Naive thymus-derived CD8-positive, alpha-beta T cell (primary cell): ENCODE measurements at regions not wholly inside any gene's neighbourhood (a gene's known extent, or its start where the extent isn't known, plus 50 kb on each side); places are given as distances from the start of the nearest gene placed in this dataset.

Experiments used
- ATAC-seq, 2 donors: fragments of 150-1000 bp; cut with Tn5 transposase in 1 of 2; sonication (Bioruptor Pico), chemical (Tn5 transposase) in 1 of 2; 1 replicate in 1 of 2; 2 replicates in 1 of 2; pipeline ENCODE4 v1.10.0; 2021; ENCODE audit warnings: mild to moderate bottlenecking in 2 of 2, moderate library complexity in 2 of 2
- POLR2A ChIA-PET: fragments of 350-600 bp; sonication (Branson Sonifier 250); formaldehyde crosslinking; loops from one replicate; lab custom pipeline; 2021; ENCODE audit warnings: antibody characterized with exemption; lab: Charles Lee
- DNase-seq, 10 donors: peaks; one replicate each; pipeline versions ENCODE4 v3.0.0 to v3.0.0-alpha.2; 2020 to 2022
- H3K27ac Mint-ChIP-seq, 10 donors: one replicate each; pipeline ENCODE4 v1.8.0; 2020 to 2022; ENCODE audit warnings: mild to moderate bottlenecking in 10 of 10, mixed read lengths in 10 of 10, moderate library complexity in 4 of 10, inconsistent platforms in 1 of 10
- H3K27me3 Mint-ChIP-seq, 5 donors: one replicate each; pipeline ENCODE4 v1.8.0; 2021 to 2022; ENCODE audit warnings: mixed read lengths in 5 of 5
- H3K36me3 Mint-ChIP-seq, 3 donors: one replicate each; pipeline ENCODE4 v1.8.0; 2020 to 2022; ENCODE audit warnings: mixed read lengths in 3 of 3, mild to moderate bottlenecking in 2 of 3, inconsistent platforms in 1 of 3
- H3K4me1 Mint-ChIP-seq, 4 donors: one replicate each; pipeline ENCODE4 v1.8.0; 2021 to 2022; ENCODE audit warnings: mixed read lengths in 4 of 4
- H3K4me3 Mint-ChIP-seq, 10 donors: one replicate each; pipeline ENCODE4 v1.8.0; 2020 to 2022; ENCODE audit warnings: mild to moderate bottlenecking in 10 of 10, mixed read lengths in 10 of 10, moderate library complexity in 6 of 10, inconsistent platforms in 1 of 10
- H3K9me3 Mint-ChIP-seq, 9 donors: one replicate each; pipeline ENCODE4 v1.8.0; 2020 to 2022; ENCODE audit warnings: mixed read lengths in 9 of 9, mild to moderate bottlenecking in 3 of 9, inconsistent platforms in 1 of 9, moderate library complexity in 1 of 9

DNA sequence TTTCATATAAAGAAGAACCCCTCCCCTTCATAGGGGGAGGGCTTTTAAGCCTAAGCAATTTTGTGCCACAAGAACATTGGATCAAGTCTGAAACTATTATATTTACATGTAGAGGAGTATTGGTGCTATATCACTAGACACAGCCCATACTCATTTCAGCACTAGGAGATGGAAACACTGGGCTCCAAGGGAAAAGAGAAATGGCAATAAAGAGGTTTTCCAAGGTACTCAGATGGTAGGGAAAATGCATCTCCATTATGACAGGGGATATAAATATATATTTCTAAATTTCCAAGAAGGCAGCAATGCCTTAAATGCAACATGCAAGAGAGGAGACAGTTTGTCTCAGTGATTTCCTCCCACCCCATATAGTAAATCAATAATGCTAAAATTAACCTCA, 209.0 kb downstream of the RAB38 start:
- ATAC-seq = no peak
- POLR2A ChIA-PET = no interaction called here
- Mint-ChIP-seq H3K27ac (no peak overlapping the region), H3K36me3 (no peaks in the 10 kb centered on the region), H3K4me1 (no peaks in the 10 kb centered on the region), H3K4me3 (no peak overlapping the region), H3K9me3 (no peaks in the 10 kb centered on the region), H3K27me3 (peaks cover 0 to 10% (median 3%) of the 10 kb centered on the region in 5 donors)
- no peak for DNase-seq

DNA sequence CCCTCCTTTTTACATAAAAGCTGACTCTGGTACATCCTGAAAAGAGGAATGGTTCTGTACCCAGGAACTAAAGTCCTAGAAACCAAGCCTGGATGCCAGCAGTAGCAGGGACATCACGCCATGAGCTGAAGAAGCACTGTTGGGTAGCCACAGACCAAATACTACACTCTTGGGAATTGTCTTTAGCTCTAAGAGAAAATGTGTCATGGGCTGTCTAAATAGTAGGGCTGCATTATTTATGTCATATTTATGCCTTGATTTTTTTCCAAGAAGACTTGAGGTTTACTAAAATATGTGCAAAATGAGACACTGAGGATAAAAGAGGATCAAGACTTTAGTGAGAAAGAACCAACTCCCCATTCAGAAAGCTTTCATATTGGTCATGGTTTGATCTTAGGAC, 213.6 kb downstream of the RAB38 start:
- DNase-seq (no peak), ATAC-seq (no peak)
- Mint-ChIP-seq H3K36me3 (no peaks in the 10 kb centered on the region), H3K4me1 (no peaks in the 10 kb centered on the region), H3K27ac (no peak overlapping the region), H3K27me3 (peaks cover 0 to 19% (median 1%) of the 10 kb centered on the region in 5 donors), H3K4me3 (no peak overlapping the region), H3K9me3 (no peaks in the 10 kb centered on the region)
- POLR2A ChIA-PET = no interaction called here

DNA sequence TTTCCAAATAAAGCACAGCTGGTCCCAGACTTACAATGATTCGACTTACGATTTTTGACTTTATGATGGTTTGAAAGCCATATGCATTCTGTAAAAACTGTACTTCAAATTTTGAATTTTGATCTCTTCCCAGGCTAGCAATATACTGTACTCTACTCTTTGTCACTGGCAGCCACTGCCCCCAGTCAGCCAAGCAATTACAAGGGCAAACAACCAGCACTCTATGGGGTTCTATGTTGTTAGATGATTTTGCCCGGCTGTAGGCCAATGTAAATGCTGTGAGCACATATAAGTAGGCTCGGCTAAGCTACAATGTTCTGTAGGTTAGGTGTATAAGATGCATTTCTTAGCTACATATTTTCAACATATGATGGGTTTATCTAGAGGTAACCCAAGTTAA, 217.3 kb downstream of the RAB38 start:
- H3K27ac Mint-ChIP-seq = no peak overlapping the region
- H3K27me3 Mint-ChIP-seq = peaks cover 0 to 19% (median 3%) of the 10 kb centered on the region in 5 donors
- DNase-seq (no peak), ATAC-seq (no peak)
- no peaks in the 10 kb centered on the region for H3K4me1 Mint-ChIP-seq
- POLR2A ChIA-PET = no interaction called here
- H3K9me3 Mint-ChIP-seq = no peaks in the 10 kb centered on the region
- H3K36me3 Mint-ChIP-seq = no peaks in the 10 kb centered on the region
- no peak overlapping the region for H3K4me3 Mint-ChIP-seq

DNA sequence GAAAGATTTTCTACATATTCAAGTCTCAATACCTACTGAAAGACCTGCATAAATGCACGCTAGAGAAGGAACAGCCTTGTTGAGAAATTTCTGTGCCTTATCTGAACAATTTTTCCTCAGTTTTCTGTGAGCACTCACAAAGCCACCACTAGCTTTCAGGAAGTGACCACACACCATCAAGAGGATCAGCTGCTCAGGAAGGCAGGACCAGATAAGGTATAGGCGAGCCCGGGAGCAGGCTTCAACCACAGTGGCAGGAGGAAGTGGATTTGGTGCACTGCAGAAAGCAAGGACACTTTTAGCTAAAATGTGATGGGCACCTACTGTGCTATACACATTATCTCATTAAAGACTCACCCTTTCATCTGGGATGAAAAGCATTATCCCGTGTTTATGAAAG, 220.8 kb downstream of the RAB38 start:
- Mint-ChIP-seq H3K4me3 (no peak overlapping the region), H3K27ac (no peak overlapping the region), H3K9me3 (peaks cover 0 to 2% (median 0%) of the 10 kb centered on the region in 9 donors), H3K36me3 (no peaks in the 10 kb centered on the region), H3K27me3 (peaks cover 2 to 25% (median 15%) of the 10 kb centered on the region in 5 donors), H3K4me1 (no peaks in the 10 kb centered on the region)
- POLR2A ChIA-PET = no interaction called here
- ATAC-seq = no peak
- DNase-seq = no peak

DNA sequence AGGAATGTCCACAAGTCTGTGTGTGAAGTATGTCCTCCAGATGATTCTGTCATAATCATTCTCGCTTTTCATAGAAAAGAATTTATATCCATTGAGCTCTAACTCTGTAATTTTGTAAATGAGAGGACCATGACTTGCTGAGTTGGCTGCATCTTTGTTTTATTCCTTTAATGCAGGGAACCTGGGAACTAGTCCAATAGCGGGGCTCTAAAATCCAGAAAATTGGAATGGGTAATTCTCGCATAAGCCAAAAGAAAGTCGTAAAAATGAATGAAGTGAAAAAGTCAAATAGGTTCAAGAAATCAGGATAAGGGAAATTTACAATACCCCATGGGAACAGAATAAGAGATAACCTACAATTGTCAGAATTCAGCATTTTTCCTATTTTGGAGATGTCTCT, 232.5 kb downstream of the RAB38 start:
- POLR2A ChIA-PET = no interaction called here
- Mint-ChIP-seq H3K36me3 (no peaks in the 10 kb centered on the region), H3K27me3 (peaks cover 0 to 16% (median 6%) of the 10 kb centered on the region in 5 donors), H3K4me3 (no peak overlapping the region), H3K4me1 (no peaks in the 10 kb centered on the region), H3K27ac (no peak overlapping the region), H3K9me3 (peaks cover 0 to 4% (median 0%) of the 10 kb centered on the region in 9 donors)
- ATAC-seq (no peak), DNase-seq (no peak)

DNA sequence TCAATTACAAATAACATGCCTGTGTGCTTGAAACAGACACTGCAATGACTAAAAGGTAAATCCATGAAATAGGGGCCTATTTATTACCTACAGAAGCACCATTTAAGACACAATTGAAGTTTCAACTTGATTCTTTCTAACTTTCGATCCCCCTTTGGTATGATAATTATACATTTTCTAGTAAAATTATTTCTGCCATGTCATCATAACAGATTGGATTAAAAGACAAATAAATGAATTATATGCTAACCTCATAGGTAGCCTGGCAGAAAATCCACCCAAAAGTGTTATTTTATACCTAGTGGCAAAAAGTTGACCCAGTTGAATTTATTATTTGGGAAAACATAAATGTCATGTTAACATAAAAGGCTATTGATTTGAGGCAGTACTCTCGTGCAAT, 241.1 kb downstream of the RAB38 start:
- ATAC-seq (no peak), DNase-seq (no peak)
- H3K27me3 Mint-ChIP-seq = peaks cover 0 to 4% (median 0%) of the 10 kb centered on the region in 5 donors
- H3K4me1 Mint-ChIP-seq = no peaks in the 10 kb centered on the region
- POLR2A ChIA-PET = no interaction called here
- no peak overlapping the region for H3K27ac Mint-ChIP-seq
- H3K4me3 Mint-ChIP-seq = no peak overlapping the region
- H3K36me3 Mint-ChIP-seq = no peaks in the 10 kb centered on the region
- H3K9me3 Mint-ChIP-seq = peaks cover 0 to 4% (median 0%) of the 10 kb centered on the region in 9 donors

DNA sequence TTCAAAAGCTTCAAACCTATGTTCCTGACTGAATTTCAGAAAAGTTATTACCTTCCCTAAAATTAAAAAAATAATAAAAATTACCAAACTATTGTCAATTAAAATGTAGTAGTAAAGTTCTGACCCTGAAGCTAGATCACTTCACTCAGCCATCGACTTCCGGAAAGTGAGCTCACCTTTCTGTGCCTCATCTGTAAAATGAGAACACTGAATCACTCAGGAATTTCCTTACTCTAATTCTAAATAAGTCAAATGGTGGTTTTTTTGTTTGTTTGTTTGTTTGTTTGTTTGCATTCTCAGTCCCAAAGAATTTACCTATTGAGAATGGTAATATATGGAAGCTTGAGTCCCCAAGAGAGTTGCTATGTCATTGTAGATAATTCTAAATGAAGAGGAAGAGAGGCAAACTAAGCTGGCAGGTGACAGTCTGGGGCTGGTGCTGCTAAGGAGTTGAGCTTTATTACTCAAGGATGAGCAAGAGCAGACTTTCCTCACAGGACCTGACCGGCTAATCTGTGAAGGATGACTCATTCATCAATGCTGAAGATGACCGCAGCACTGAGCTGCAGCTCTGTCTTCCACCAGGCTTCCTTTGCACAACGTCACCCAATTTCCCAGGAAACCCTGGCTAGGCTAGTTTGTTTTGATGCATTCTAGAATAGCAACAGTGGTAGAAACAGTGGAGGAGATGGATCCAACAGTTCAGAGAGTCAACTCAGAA, 248.8 kb downstream of the RAB38 start:
- Mint-ChIP-seq H3K4me3 (no peak overlapping the region), H3K9me3 (peaks cover 0 to 5% (median 0%) of the 10 kb centered on the region in 9 donors)

DNA sequence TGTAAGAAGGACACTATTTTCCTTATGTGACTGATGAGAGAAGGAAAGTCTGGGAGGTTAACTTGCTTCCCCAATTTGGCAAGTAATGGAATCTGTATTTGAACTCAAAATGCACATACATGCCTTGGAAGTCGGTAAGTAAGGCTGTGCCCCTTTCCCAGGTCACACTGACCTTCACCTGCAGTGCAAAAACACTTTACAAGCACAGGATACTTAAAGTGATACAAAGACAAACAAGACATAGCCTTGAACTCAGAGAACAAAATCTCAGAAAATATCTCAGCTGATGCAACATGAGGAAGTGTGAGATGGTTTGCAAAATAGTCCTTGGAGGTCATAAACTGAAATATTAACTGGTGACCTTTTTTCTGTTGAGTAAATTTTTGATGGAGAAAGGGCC, 251.1 kb downstream of the RAB38 start:
- peaks cover 0 to 11% (median 0%) of the 10 kb centered on the region in 5 donors for H3K27me3 Mint-ChIP-seq
- POLR2A ChIA-PET = no interaction called here
- DNase-seq (no peak), ATAC-seq (no peak)
- H3K9me3 Mint-ChIP-seq = peaks cover 0 to 5% (median 0%) of the 10 kb centered on the region in 9 donors
- no peaks in the 10 kb centered on the region for H3K36me3 Mint-ChIP-seq
- H3K4me3 Mint-ChIP-seq = no peak overlapping the region
- H3K4me1 Mint-ChIP-seq = no peaks in the 10 kb centered on the region
- no peak overlapping the region for H3K27ac Mint-ChIP-seq

More for the DNA sequence above, 248.8 kb downstream of the RAB38 start:
- Mint-ChIP-seq H3K36me3 (no peaks in the 10 kb centered on the region), H3K27ac (no peak overlapping the region), H3K27me3 (peaks cover 0 to 8% (median 0%) of the 10 kb centered on the region in 5 donors), H3K4me1 (no peaks in the 10 kb centered on the region)
- POLR2A ChIA-PET = no interaction called here
- ATAC-seq (no peak), DNase-seq (no peak)

DNA sequence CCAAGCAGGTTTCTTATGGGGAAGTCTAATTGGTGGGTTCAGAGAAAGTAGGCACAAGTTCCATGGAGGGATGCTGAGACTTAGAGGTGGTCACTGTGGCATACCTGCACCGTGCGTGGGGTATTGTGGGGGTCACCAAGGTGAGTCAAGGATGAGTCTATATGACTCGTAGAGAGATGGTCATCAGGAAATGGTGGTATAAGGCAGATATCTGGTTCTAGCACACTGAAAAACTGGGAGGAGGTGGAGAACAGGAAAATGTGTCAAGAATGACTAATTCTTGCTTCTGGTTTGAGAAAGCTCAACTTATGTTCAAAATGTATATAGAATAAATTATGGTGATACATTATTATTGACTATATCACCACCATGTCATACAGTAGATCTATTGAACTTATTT, 258.1 kb downstream of the RAB38 start:
- Mint-ChIP-seq H3K27ac (no peak overlapping the region), H3K9me3 (peaks cover 0 to 15% (median 0%) of the 10 kb centered on the region in 9 donors), H3K36me3 (no peaks in the 10 kb centered on the region), H3K4me3 (no peak overlapping the region), H3K27me3 (peaks cover 0 to 27% (median 3%) of the 10 kb centered on the region in 5 donors), H3K4me1 (no peaks in the 10 kb centered on the region)
- POLR2A ChIA-PET = no interaction called here
- DNase-seq (no peak), ATAC-seq (no peak)

DNA sequence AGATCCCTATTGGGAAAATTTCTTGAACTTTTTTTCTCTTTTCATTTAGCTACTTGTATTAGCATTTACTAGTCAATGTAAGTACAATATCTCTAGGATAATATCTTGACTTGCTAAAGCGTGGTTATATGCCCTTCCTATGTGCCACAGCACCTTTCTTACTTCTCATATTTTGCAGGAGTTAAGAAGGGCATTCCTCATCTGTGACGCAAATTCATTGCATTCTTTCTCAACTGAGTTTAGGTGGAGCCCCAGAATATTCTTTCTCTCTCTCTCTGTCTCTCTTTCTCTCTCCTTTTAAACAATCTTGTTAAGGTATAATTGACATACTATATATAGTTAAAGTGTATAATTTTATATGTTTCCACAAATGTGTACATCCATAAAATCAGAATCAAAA, 266.1 kb downstream of the RAB38 start:
- Mint-ChIP-seq H3K4me1 (no peaks in the 10 kb centered on the region), H3K4me3 (no peak overlapping the region), H3K27ac (no peak overlapping the region), H3K27me3 (peaks cover 0 to 14% (median 3%) of the 10 kb centered on the region in 5 donors), H3K36me3 (no peaks in the 10 kb centered on the region), H3K9me3 (peaks cover 0 to 5% (median 0%) of the 10 kb centered on the region in 9 donors)
- DNase-seq = no peak
- POLR2A ChIA-PET = no interaction called here
- no peak for ATAC-seq

DNA sequence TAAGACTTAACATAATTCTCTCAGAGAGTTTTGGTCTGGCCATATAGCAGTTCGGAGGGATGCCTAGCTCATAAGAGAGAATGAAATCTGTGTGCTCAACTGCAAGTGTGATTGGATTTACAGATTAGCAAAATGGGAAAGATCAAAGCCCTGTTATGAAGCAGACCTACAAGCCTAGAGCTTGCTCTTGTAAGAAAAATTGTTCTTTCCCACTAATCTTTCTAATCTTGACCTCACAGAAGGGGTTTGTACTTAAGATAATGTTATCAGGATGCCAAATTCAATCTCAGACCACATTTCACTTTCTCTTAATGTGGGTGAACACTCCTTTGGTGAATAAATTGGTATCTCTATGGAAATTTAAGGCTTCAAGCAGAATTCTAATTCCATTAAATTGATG, 267.2 kb downstream of the RAB38 start:
- DNase-seq (no peak), ATAC-seq (no peak)
- no peaks in the 10 kb centered on the region for H3K9me3 Mint-ChIP-seq
- H3K36me3 Mint-ChIP-seq = no peaks in the 10 kb centered on the region
- H3K27me3 Mint-ChIP-seq = peaks cover 0 to 3% (median 0%) of the 10 kb centered on the region in 5 donors
- no peak overlapping the region for H3K4me3 Mint-ChIP-seq
- H3K27ac Mint-ChIP-seq = no peak overlapping the region
- POLR2A ChIA-PET = no interaction called here
- no peaks in the 10 kb centered on the region for H3K4me1 Mint-ChIP-seq

DNA sequence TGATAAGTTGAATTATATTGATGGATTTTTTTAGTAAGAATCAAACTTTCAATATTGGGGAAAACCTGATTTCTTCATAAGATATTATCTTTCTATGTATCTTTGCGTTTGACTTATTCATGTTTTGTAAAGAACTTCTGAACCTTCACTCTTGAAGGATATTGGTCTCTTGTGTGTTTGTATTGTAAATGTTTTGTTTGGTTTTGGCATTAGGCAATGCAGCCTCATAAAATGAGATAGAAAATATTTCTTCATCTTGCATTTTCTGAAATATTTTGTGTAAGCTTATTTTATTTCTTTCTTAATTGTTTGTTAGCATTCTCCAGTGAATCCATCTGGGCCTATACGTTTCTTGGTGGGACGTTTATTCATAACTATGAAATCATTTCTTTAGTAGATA, 271.9 kb downstream of the RAB38 start:
- Mint-ChIP-seq H3K27me3 (peaks cover 0 to 2% (median 0%) of the 10 kb centered on the region in 5 donors), H3K4me1 (no peaks in the 10 kb centered on the region), H3K27ac (no peak overlapping the region), H3K4me3 (no peak overlapping the region), H3K36me3 (no peaks in the 10 kb centered on the region), H3K9me3 (peaks cover 0 to 2% (median 0%) of the 10 kb centered on the region in 9 donors)
- DNase-seq = no peak
- no peak for ATAC-seq
- POLR2A ChIA-PET = no interaction called here

DNA sequence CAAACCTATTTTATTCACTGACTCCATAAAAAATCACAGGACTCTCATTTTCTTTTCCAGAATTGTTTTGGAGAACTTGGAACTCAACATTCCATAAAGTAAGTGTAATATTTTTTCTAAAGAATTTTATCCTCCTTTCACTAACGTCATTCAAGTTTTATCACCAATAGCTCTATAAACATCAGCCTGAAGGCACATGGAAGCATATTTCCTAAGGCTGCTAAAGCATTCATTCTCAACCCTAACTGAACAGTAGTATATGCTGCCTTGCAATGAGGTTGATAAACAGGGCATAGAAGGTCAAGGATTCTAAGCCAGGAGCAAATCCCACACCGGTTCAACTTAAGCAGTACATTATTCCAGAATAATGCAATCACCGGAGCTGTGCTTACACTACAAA, 273.9 kb downstream of the RAB38 start:
- no peak for ATAC-seq

DNA sequence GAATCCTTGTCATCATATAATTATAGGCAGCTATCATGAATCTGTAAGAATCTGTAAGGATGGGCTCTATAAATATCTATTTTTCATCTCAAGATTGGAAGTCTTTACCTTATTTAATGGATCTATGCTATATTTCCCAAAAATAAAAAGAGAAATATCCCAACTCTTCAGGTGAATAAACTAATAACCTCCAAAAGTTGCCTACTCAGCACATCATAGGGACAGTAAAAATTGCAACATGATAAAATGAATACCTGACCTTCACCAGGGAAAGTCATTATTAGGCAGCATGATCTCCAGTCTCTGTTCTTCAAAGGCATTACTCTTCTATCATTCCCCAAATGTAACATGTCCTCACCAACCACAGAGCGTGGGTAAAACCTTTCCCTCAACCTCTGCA, 277.3 kb downstream of the RAB38 start:
- Mint-ChIP-seq H3K4me1 (no peaks in the 10 kb centered on the region), H3K27me3 (peaks cover 0 to 3% (median 0%) of the 10 kb centered on the region in 5 donors), H3K9me3 (peaks cover 0 to 2% (median 0%) of the 10 kb centered on the region in 9 donors), H3K36me3 (no peaks in the 10 kb centered on the region), H3K27ac (no peak overlapping the region), H3K4me3 (no peak overlapping the region)
- no peak for DNase-seq
- ATAC-seq = no peak
- POLR2A ChIA-PET = no interaction called here

More for the DNA sequence above, 273.9 kb downstream of the RAB38 start:
- Mint-ChIP-seq H3K4me1 (no peaks in the 10 kb centered on the region), H3K4me3 (no peak overlapping the region), H3K36me3 (no peaks in the 10 kb centered on the region), H3K27me3 (peaks cover 0 to 3% (median 0%) of the 10 kb centered on the region in 5 donors), H3K9me3 (peaks cover 0 to 2% (median 0%) of the 10 kb centered on the region in 9 donors), H3K27ac (no peak overlapping the region)
- POLR2A ChIA-PET = no interaction called here
- no peak for DNase-seq
